ENCODE measurements at regions not wholly inside any gene's neighbourhood (a gene's known extent, or its start where the extent isn't known, plus 50 kb on each side); places are given as distances from the start of the nearest gene placed in this dataset.

- Histone ChIP-seq H3K4me3 (no peak overlapping the region), H3K9me3 (no peaks in the 10 kb centered on the region), H3K27ac (peak overlapping the region in 2 of 4 donors; percentile 42 to 53), H3K4me1 (peaks cover 0 to 5% (median 0%) of the 10 kb centered on the region in 3 donors), H3K27me3 (no peaks in the 10 kb centered on the region), H3K36me3 (no peaks in the 10 kb centered on the region)
- WGBS, 2 donors, result 72 to 80% methylated on average over 3 of the region's 3 CpGs
- intact Hi-C loops (cut with DNase I), result no loop called here
- no peak for DNase-seq
- no peak for TF ChIP-seq POLR2A (IDR thresholded peaks at IDR 0.05)
- TF ChIP-seq, protein P1, sequence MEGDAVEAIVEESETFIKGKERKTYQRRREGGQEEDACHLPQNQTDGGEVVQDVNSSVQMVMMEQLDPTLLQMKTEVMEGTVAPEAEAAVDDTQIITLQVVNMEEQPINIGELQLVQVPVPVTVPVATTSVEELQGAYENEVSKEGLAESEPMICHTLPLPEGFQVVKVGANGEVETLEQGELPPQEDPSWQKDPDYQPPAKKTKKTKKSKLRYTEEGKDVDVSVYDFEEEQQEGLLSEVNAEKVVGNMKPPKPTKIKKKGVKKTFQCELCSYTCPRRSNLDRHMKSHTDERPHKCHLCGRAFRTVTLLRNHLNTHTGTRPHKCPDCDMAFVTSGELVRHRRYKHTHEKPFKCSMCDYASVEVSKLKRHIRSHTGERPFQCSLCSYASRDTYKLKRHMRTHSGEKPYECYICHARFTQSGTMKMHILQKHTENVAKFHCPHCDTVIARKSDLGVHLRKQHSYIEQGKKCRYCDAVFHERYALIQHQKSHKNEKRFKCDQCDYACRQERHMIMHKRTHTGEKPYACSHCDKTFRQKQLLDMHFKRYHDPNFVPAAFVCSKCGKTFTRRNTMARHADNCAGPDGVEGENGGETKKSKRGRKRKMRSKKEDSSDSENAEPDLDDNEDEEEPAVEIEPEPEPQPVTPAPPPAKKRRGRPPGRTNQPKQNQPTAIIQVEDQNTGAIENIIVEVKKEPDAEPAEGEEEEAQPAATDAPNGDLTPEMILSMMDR (IDR thresholded peaks at IDR 0.05), result no peak
Observed at GRCh38 chr21:27244776-27245175, 277.9 kb upstream of the ADAMTS5 start.

DNA sequence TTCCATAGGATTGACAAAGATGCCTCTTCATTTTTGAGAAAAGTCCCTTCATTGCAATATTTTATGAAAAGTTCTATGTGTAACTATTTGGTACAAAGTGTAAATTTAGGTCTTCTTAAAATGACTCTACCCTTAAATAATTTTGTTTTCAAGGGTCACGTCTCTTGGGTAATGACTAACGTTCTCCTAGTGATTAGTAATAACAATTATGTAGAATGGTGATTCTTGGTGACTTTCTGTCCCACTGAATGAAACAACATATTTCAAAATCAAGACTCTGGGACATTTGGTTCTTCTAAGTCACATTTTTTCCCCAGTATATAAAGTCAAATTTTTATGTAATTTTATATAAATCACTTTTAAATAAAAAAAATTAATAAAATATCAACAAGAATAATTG is 277.5 kb upstream of the ADAMTS5 start:
- Histone ChIP-seq H3K9me3 (no peaks in the 10 kb centered on the region), H3K4me3 (no peak overlapping the region), H3K36me3 (no peaks in the 10 kb centered on the region), H3K27ac (peak overlapping the region in 2 of 4 donors; percentile 1 to 53), H3K27me3 (no peaks in the 10 kb centered on the region), H3K4me1 (peaks cover 0 to 5% (median 0%) of the 10 kb centered on the region in 3 donors)
- TF ChIP-seq POLR2A (IDR thresholded peaks at IDR 0.05), result no peak
- TF ChIP-seq, protein P1 (IDR thresholded peaks at IDR 0.05), result no peak
- intact Hi-C loops (cut with DNase I), result no loop called here
- DNase-seq, result no peak
- WGBS, 2 donors, result 58 to 65% methylated on average over 2 of the region's 2 CpGs

- Histone ChIP-seq H3K36me3 (no peaks in the 10 kb centered on the region), H3K27ac (no peak overlapping the region), H3K4me3 (no peak overlapping the region), H3K9me3 (no peaks in the 10 kb centered on the region), H3K4me1 (no peaks in the 10 kb centered on the region), H3K27me3 (no peaks in the 10 kb centered on the region)
- TF ChIP-seq POLR2A (IDR thresholded peaks at IDR 0.05), result no peak
- TF ChIP-seq, protein P1 (IDR thresholded peaks at IDR 0.05), result no peak
- DNase-seq, result no peak
- 89 to 95% methylated on average over 2 of the region's 2 CpGs for whole genome bisulfite sequencing, 2 donors
- intact Hi-C loops (cut with DNase I), result no loop called here
Observed at GRCh38 chr21:27240839-27241238, 274.0 kb upstream of the ADAMTS5 start.

GRCh38 chr21:27233514-27234115 is 266.7 kb upstream of the ADAMTS5 start:
- WGBS, 2 donors, result 70 to 96% methylated on average over 2 of the region's 2 CpGs
- no peak for DNase-seq

GRCh38 chr21:27225940-27226339 is 259.1 kb upstream of the ADAMTS5 start:
- no peaks in the 10 kb centered on the region for H3K9me3 ChIP-seq
- intact Hi-C loops (cut with DNase I), result no loop called here
- H3K4me3 ChIP-seq, result no peak overlapping the region
- H3K27me3 ChIP-seq, result no peaks in the 10 kb centered on the region
- WGBS, 2 donors, result 76 to 86% methylated on average over 2 of the region's 2 CpGs
- TF ChIP-seq POLR2A (IDR thresholded peaks at IDR 0.05), result no peak
- TF ChIP-seq, protein P1 (IDR thresholded peaks at IDR 0.05), result no peak
- no peaks in the 10 kb centered on the region for H3K36me3 ChIP-seq
- no peak overlapping the region for H3K27ac ChIP-seq
- no peaks in the 10 kb centered on the region for H3K4me1 ChIP-seq
- DNase-seq, result no peak

More at GRCh38 chr21:27233514-27234115, 266.7 kb upstream of the ADAMTS5 start:
- Histone ChIP-seq H3K27me3 (no peaks in the 10 kb centered on the region), H3K4me1 (no peaks in the 10 kb centered on the region), H3K27ac (no peak overlapping the region), H3K4me3 (no peak overlapping the region), H3K36me3 (no peaks in the 10 kb centered on the region), H3K9me3 (no peaks in the 10 kb centered on the region)
- TF ChIP-seq POLR2A (IDR thresholded peaks at IDR 0.05), result no peak
- TF ChIP-seq, protein P1 (IDR thresholded peaks at IDR 0.05), result no peak
- intact Hi-C loops (cut with DNase I), result no loop called here
